Mesothelial cell of epicardium (in vitro differentiated cells): ENCODE measurements at regions not wholly inside any gene's neighbourhood (a gene's known extent, or its start where the extent isn't known, plus 50 kb on each side); places are given as distances from the start of the nearest gene placed in this dataset.
A peak's percentile ranks its signal among the peaks of the same experiment; 100 is the strongest.
"Not testable (repeated sequence)": the region's sequence is repeated elsewhere in the genome, so short reads cannot be mapped to it uniquely, and the experiment has no call there.

Experiments
- DNase-seq, 2 experiments: peaks; one replicate each; pipeline ENCODE4 v3.0.0; 2021; ENCODE audit warnings: low spot score in 2 of 2; ENCODE audit not compliant: unreplicated experiment in 2 of 2
- H3K27ac Mint-ChIP-seq: 2 replicates; pipeline ENCODE4 v1.8.0; 2021; ENCODE audit warnings: mixed read lengths
- H3K27me3 Mint-ChIP-seq: 2 replicates; pipeline ENCODE4 v1.8.0; 2021; ENCODE audit warnings: low read depth, mixed read lengths
- H3K36me3 Mint-ChIP-seq: 2 replicates; pipeline ENCODE4 v1.8.0; 2021; ENCODE audit warnings: mixed read lengths
- H3K4me1 Mint-ChIP-seq: 2 replicates; pipeline ENCODE4 v1.8.0; 2021; ENCODE audit warnings: mixed read lengths
- H3K4me3 Mint-ChIP-seq: 2 replicates; pipeline ENCODE4 v1.8.0; 2021; ENCODE audit warnings: mild to moderate bottlenecking, moderate library complexity, mixed read lengths
- H3K9me3 Mint-ChIP-seq: 2 replicates; pipeline ENCODE4 v1.8.0; 2021; ENCODE audit warnings: mixed read lengths
- TF ChIP-seq, protein P1 (sequence below): fragments of 200-600 bp; sonication (generic); IDR thresholded peaks from one replicate; pipeline ENCODE4 v1.5.0; 2021; ENCODE audit warnings: antibody characterized with exemption; ENCODE audit not compliant: unreplicated experiment

GRCh38 chr1:58966917-58967740 lies 183.3 kb upstream of the JUN start:
- no peaks in the 10 kb centered on the region for H3K9me3 Mint-ChIP-seq
- H3K4me3 Mint-ChIP-seq: no peak overlapping the region
- DNase-seq: no peak
- peak overlapping the region; percentile 28 for H3K27ac Mint-ChIP-seq
- H3K27me3 Mint-ChIP-seq: no peaks in the 10 kb centered on the region
- TF ChIP-seq, protein P1, sequence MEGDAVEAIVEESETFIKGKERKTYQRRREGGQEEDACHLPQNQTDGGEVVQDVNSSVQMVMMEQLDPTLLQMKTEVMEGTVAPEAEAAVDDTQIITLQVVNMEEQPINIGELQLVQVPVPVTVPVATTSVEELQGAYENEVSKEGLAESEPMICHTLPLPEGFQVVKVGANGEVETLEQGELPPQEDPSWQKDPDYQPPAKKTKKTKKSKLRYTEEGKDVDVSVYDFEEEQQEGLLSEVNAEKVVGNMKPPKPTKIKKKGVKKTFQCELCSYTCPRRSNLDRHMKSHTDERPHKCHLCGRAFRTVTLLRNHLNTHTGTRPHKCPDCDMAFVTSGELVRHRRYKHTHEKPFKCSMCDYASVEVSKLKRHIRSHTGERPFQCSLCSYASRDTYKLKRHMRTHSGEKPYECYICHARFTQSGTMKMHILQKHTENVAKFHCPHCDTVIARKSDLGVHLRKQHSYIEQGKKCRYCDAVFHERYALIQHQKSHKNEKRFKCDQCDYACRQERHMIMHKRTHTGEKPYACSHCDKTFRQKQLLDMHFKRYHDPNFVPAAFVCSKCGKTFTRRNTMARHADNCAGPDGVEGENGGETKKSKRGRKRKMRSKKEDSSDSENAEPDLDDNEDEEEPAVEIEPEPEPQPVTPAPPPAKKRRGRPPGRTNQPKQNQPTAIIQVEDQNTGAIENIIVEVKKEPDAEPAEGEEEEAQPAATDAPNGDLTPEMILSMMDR: no peak
- H3K4me1 Mint-ChIP-seq: peaks cover 35% of the 10 kb centered on the region
- no peaks in the 10 kb centered on the region for H3K36me3 Mint-ChIP-seq

DNA sequence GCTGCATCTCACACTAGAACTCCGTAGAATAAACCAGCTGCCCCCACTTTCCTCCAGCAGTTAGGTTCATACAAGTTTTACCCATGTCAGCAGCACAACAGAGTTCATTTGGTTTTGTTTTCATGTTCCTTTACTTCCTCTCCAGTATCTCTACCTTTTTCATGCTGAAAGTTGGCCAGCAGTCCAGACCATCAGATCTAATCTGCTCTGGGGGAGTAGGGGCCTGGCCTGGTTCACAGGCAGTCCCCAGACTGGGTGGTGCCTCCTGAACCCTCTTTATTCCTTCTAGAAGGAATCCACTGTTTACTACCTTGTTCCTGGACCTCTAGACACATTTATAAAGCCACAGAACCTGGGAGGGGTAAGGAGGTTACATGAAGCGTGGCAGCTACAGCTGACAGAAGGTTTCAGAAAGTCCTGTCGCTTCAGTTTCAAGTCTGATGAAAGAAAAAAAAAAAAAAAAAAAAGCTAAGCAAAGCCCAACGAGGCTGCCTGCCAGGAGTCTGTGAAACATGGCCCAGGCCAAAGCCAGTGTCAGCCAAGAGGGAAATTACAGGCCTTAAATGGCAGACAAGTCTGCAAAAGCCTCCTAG lies 184.6 kb upstream of the JUN start:
- H3K36me3 Mint-ChIP-seq: no peaks in the 10 kb centered on the region
- TF ChIP-seq, protein P1: no peak
- DNase-seq: no peak
- H3K4me3 Mint-ChIP-seq: no peak overlapping the region
- H3K27me3 Mint-ChIP-seq: no peaks in the 10 kb centered on the region
- no peaks in the 10 kb centered on the region for H3K9me3 Mint-ChIP-seq
- H3K4me1 Mint-ChIP-seq: peaks cover 35% of the 10 kb centered on the region
- H3K27ac Mint-ChIP-seq: peak overlapping the region; percentile 95

- not testable (repeated sequence) for H3K27me3 Mint-ChIP-seq, DNase-seq
These were observed 185.3 kb upstream of the JUN start for GRCh38 chr1:58969176-58969575.

GRCh38 chr1:58971629-58972140 lies 187.8 kb upstream of the JUN start:
- DNase-seq: no peak
- peaks cover 34% of the 10 kb centered on the region for H3K4me1 Mint-ChIP-seq
- no peak overlapping the region for H3K27ac Mint-ChIP-seq
- H3K9me3 Mint-ChIP-seq: no peaks in the 10 kb centered on the region
- H3K36me3 Mint-ChIP-seq: no peaks in the 10 kb centered on the region
- TF ChIP-seq, protein P1: no peak
- no peaks in the 10 kb centered on the region for H3K27me3 Mint-ChIP-seq
- no peak overlapping the region for H3K4me3 Mint-ChIP-seq

More at GRCh38 chr1:58969176-58969575, 185.3 kb upstream of the JUN start:
- H3K9me3 Mint-ChIP-seq, H3K4me3 Mint-ChIP-seq, H3K36me3 Mint-ChIP-seq: not testable (repeated sequence)
- peak overlapping the region; percentile 95 for H3K27ac Mint-ChIP-seq
- peaks cover 35% of the 10 kb centered on the region for H3K4me1 Mint-ChIP-seq

- TF ChIP-seq, protein P1: no peak
- Mint-ChIP-seq H3K36me3 (no peaks in the 10 kb centered on the region), H3K9me3 (no peaks in the 10 kb centered on the region), H3K4me1 (peaks cover 49% of the 10 kb centered on the region), H3K27me3 (no peaks in the 10 kb centered on the region), H3K4me3 (no peak overlapping the region), H3K27ac (peak overlapping the region; percentile 85)
- DNase-seq: no peak
These were observed 192.0 kb upstream of the JUN start for GRCh38 chr1:58975888-58976287.

GRCh38 chr1:58976294-58976693 lies 192.4 kb upstream of the JUN start:
- Mint-ChIP-seq H3K36me3 (no peaks in the 10 kb centered on the region), H3K4me1 (peaks cover 49% of the 10 kb centered on the region), H3K4me3 (no peak overlapping the region), H3K9me3 (no peaks in the 10 kb centered on the region), H3K27ac (peak overlapping the region; percentile 85), H3K27me3 (no peaks in the 10 kb centered on the region)
- DNase-seq: no peak
- TF ChIP-seq, protein P1: no peak
